HFF-Myc (cell line): ENCODE measurements at regions not wholly inside any gene's neighbourhood (a gene's known extent, or its start where the extent isn't known, plus 50 kb on each side); places are given as distances from the start of the nearest gene placed in this dataset.
"Not testable (repeated sequence)": the region's sequence is repeated elsewhere in the genome, so short reads cannot be mapped to it uniquely, and the experiment has no call there.

ENCODE experiments used
- DNase-seq: peaks from one replicate; pipeline ENCODE4 v3.0.0-alpha.2; 2011; ENCODE audit warnings: low read depth; ENCODE audit errors: extremely low read depth
- H3K4me3 ChIP-seq: replicated peaks from 2 replicates; pipeline ENCODE4 v1.5.1; 2011; ENCODE audit warnings: low read depth, mild to moderate bottlenecking, control low read depth, low read length
- CTCF ChIP-seq: IDR thresholded peaks from 2 replicates; pipeline ENCODE4 v1.5.1; 2012; ENCODE audit warnings: mild to moderate bottlenecking, low read depth, low read length, control low read depth; ENCODE audit errors: missing control alignments

- TF ChIP-seq CTCF = no peak
- H3K4me3 ChIP-seq = no peak overlapping the region
- DNase-seq = no peak
Measured at GRCh38 chr2:216985658-216986141, 125.8 kb upstream of the TNP1 start.

- DNase-seq = no peak
- H3K4me3 ChIP-seq = no peak overlapping the region
- TF ChIP-seq CTCF = no peak
Measured at GRCh38 chr2:216984937-216985336, 125.1 kb upstream of the TNP1 start.

GRCh38 chr2:216981951-216982350 is 122.1 kb upstream of the TNP1 start:
- not testable (repeated sequence) for DNase-seq

GRCh38 chr2:216980510-216980909 is 120.6 kb upstream of the TNP1 start:
- DNase-seq, H3K4me3 ChIP-seq: not testable (repeated sequence)

More at GRCh38 chr2:216981951-216982350, 122.1 kb upstream of the TNP1 start:
- H3K4me3 ChIP-seq = not testable (repeated sequence)

- DNase-seq = no peak
- H3K4me3 ChIP-seq = no peak overlapping the region
- no peak for TF ChIP-seq CTCF
Measured at GRCh38 chr2:216974321-216975302, 114.7 kb upstream of the TNP1 start.

GRCh38 chr2:216971593-216971992 is 111.7 kb upstream of the TNP1 start:
- H3K4me3 ChIP-seq = no peak overlapping the region
- TF ChIP-seq CTCF = no peak
- no peak for DNase-seq

- no peak for TF ChIP-seq CTCF
- H3K4me3 ChIP-seq = no peak overlapping the region
- no peak for DNase-seq
Measured at GRCh38 chr2:216970359-216970915, 110.6 kb upstream of the TNP1 start.
